HEK293 (cell line): ENCODE measurements at regions not wholly inside any gene's neighbourhood (a gene's known extent, or its start where the extent isn't known, plus 50 kb on each side); places are given as distances from the start of the nearest gene placed in this dataset.

Experiments used
- CTCF ChIA-PET: fragments of 350-600 bp; formaldehyde crosslinking; extraction: SDS; loops from one replicate; lab custom pipeline; 2021; ENCODE audit warnings: antibody characterized with exemption; lab: Yijun Ruan, JAX
- POLR2A ChIA-PET: fragments of 300-600 bp; formaldehyde crosslinking; extraction: SDS; loops from one replicate; lab custom pipeline; 2020; ENCODE audit warnings: antibody characterized with exemption, inconsistent platforms; lab: Yijun Ruan, JAX
- H3K27ac ChIP-seq: fragments of 200-500 bp; sonication (Bioruptor generic); 2 replicates; pipeline ENCODE4 v1.5.1; 2014; ENCODE audit warnings: low read depth, low read length, control low read depth, inconsistent platforms; ENCODE audit errors: extremely low read depth
- H3K36me3 ChIP-seq, 2 experiments: fragments of 200-500 bp in 1 of 2; sonication (Bioruptor generic) in 1 of 2; 1 replicate in 1 of 2; 2 replicates in 1 of 2; pipeline ENCODE4 v1.5.1; 2014 to 2017; ENCODE audit warnings: inconsistent platforms in 2 of 2, low read length in 2 of 2; ENCODE audit not compliant: control insufficient read depth in 2 of 2, insufficient read depth in 1 of 2
- H3K4me1 ChIP-seq: fragments of 200-500 bp; sonication (Bioruptor generic); 2 replicates; pipeline ENCODE4 v1.5.1; 2014; ENCODE audit warnings: mild to moderate bottlenecking, low read length, inconsistent platforms; ENCODE audit not compliant: control insufficient read depth, insufficient read depth
- H3K4me3 ChIP-seq: 2 replicates; pipeline ENCODE4 v1.5.1; 2011; ENCODE audit warnings: low read depth, mild to moderate bottlenecking, control low read depth, low read length, moderate library complexity
- H3K9me3 ChIP-seq: fragments of 200-500 bp; sonication (Bioruptor generic); 2 replicates; pipeline ENCODE4 v1.5.1; 2014; ENCODE audit warnings: low read depth, low read length, inconsistent platforms; ENCODE audit not compliant: control insufficient read depth, insufficient read depth
- FEZF1 ChIP-seq: fragments of 450-650 bp; formaldehyde crosslinking; IDR thresholded peaks from 2 replicates; pipeline ENCODE4 v1.5.1; 2016; ENCODE audit warnings: missing biosample characterization, missing genetic modification characterization
- PRDM10 ChIP-seq: fragments of 450-650 bp; formaldehyde crosslinking; IDR thresholded peaks from 2 replicates; pipeline ENCODE4 v1.5.1; 2016; ENCODE audit warnings: missing biosample characterization, missing genetic modification characterization
- SETDB1 ChIP-seq: IDR thresholded peaks from one replicate; pipeline ENCODE4 v1.6.1; 2017; ENCODE audit warnings: mild to moderate bottlenecking, low read length, moderate library complexity, mixed read lengths; ENCODE audit not compliant: insufficient read length
- YY2 ChIP-seq: fragments of 450-650 bp; formaldehyde crosslinking; IDR thresholded peaks from 2 replicates; pipeline ENCODE4 v1.5.1; 2016; ENCODE audit warnings: missing biosample characterization, missing genetic modification characterization
- ZNF133 ChIP-seq: fragments of 450-650 bp; formaldehyde crosslinking; IDR thresholded peaks from 2 replicates; pipeline ENCODE4 v1.5.1; 2016; ENCODE audit warnings: missing biosample characterization, missing genetic modification characterization
- ZNF184 ChIP-seq: fragments of 450-650 bp; IDR thresholded peaks from 2 replicates; pipeline ENCODE4 v1.5.1; 2018; ENCODE audit warnings: missing biosample characterization, mild to moderate bottlenecking, missing genetic modification characterization
- ZNF2 ChIP-seq: fragments of 450-650 bp; formaldehyde crosslinking; IDR thresholded peaks from 2 replicates; pipeline ENCODE4 v1.5.1; 2016; ENCODE audit warnings: missing biosample characterization, missing genetic modification characterization
- ZNF426 ChIP-seq: fragments of 450-650 bp; formaldehyde crosslinking; IDR thresholded peaks from 2 replicates; pipeline ENCODE4 v1.5.1; 2017; ENCODE audit warnings: missing biosample characterization, missing genetic modification characterization, mild to moderate bottlenecking, inconsistent platforms, moderate library complexity
- ZNF658 ChIP-seq: fragments of 450-650 bp; formaldehyde crosslinking; IDR thresholded peaks from 2 replicates; pipeline ENCODE4; 2016; ENCODE audit warnings: missing biosample characterization, missing genetic modification characterization
- ZNF660 ChIP-seq: fragments of 450-650 bp; IDR thresholded peaks from 2 replicates; pipeline ENCODE4 v1.5.1; 2018; ENCODE audit warnings: missing biosample characterization, mild to moderate bottlenecking, missing genetic modification characterization
- ZNF692 ChIP-seq: fragments of 450-650 bp; formaldehyde crosslinking; IDR thresholded peaks from 2 replicates; pipeline ENCODE4 v1.5.1; 2016; ENCODE audit warnings: missing biosample characterization, missing genetic modification characterization
- ZNF768 ChIP-seq: fragments of 450-650 bp; formaldehyde crosslinking; IDR thresholded peaks from 2 replicates; pipeline ENCODE4 v1.5.1; 2018; ENCODE audit warnings: missing biosample characterization, mild to moderate bottlenecking, missing genetic modification characterization
- ZNF777 ChIP-seq: fragments of 450-650 bp; formaldehyde crosslinking; IDR thresholded peaks from 2 replicates; pipeline ENCODE4 v1.5.1; 2017; ENCODE audit warnings: missing biosample characterization, missing genetic modification characterization, borderline replicate concordance
- ZNF791 ChIP-seq: fragments of 450-650 bp; formaldehyde crosslinking; IDR thresholded peaks from 2 replicates; pipeline ENCODE4 v1.5.1; 2016; ENCODE audit warnings: missing biosample characterization, missing genetic modification characterization
- ZNF843 ChIP-seq: fragments of 450-650 bp; formaldehyde crosslinking; IDR thresholded peaks from 2 replicates; pipeline ENCODE4 v1.5.1; 2016; ENCODE audit warnings: missing biosample characterization, missing genetic modification characterization
- TF ChIP-seq, protein P1 (sequence below): fragments of 450-650 bp; formaldehyde crosslinking; IDR thresholded peaks from 2 replicates; pipeline ENCODE4 v1.5.1; 2017; ENCODE audit warnings: missing biosample characterization, missing genetic modification characterization
- TF ChIP-seq, protein P2 (sequence below): fragments of 450-650 bp; formaldehyde crosslinking; IDR thresholded peaks from 2 replicates; pipeline ENCODE4 v1.5.1; 2017; ENCODE audit warnings: missing biosample characterization, missing genetic modification characterization

DNA sequence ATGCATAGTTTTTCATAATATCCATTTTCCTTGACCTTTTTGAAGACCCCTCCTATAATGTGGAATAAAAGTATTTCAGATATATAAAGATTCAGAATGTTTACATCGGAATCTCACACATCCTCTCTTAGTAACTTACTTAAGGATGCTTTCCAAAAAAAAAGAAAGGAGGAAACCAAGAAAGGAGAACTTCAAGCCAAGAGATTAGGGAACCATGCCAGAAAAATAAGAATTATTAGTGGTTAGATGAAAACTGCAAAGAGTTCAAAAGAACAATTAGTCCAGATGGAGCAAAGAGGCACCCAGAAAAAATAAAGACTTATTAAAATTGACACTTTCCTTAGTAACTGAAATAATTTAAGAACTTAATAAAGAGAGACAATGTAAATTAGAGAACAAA is 179.2 kb downstream of the DUSP6 start:
- Histone ChIP-seq H3K9me3 (no peaks in the 10 kb centered on the region), H3K4me3 (no peak overlapping the region), H3K27ac (no peak overlapping the region), H3K4me1 (no peaks in the 10 kb centered on the region), H3K36me3 (no peaks in the 10 kb centered on the region)
- ChIA-PET CTCF (no interaction called here), POLR2A (no interaction called here)
- no peak for TF ChIP-seq ZNF843
- no peak for TF ChIP-seq FEZF1

DNA sequence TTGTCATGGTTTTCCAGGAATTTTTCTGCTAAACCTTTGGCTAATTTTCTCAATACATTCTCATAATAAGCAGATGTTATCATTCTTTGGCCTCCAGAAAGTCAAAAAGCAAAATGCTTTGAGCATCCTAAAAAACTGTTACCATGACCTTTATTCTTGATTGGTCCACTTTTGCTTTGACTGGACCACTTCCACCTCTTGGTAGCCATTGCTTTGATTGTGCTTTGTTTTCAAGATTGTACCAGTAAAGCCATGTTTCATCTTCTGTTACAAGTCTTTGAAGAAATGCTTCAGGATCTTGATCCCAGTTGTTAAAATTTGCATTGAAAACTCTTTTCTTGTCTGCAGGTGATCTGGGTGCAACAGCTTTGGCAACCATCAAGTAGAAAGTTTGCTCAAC is 180.1 kb downstream of the DUSP6 start:
- CTCF ChIA-PET: no interaction called here
- Histone ChIP-seq H3K27ac (no peak overlapping the region), H3K9me3 (no peaks in the 10 kb centered on the region), H3K4me3 (no peak overlapping the region), H3K4me1 (no peaks in the 10 kb centered on the region), H3K36me3 (no peaks in the 10 kb centered on the region)
- POLR2A ChIA-PET: no interaction called here
- TF ChIP-seq ZNF660 (tag by site-specific recombination) (no peak), ZNF2 (tag by site-specific recombination) (no peak), ZNF133 (peak; percentile 50; the same call in 1 of the 2 replicates), SETDB1 (peak; percentile 65), ZNF768 (tag by site-specific recombination) (no peak), ZNF777 (tag by site-specific recombination) (no peak), PRDM10 (tag by site-specific recombination) (no peak), ZNF791 (tag by site-specific recombination) (no peak), ZNF658 (tag by site-specific recombination) (no peak), YY2 (no peak), ZNF692 (tag by site-specific recombination) (no peak), ZNF426 (tag by site-specific recombination) (no peak), ZNF184 (tag by site-specific recombination) (no peak)
- TF ChIP-seq, protein P1, sequence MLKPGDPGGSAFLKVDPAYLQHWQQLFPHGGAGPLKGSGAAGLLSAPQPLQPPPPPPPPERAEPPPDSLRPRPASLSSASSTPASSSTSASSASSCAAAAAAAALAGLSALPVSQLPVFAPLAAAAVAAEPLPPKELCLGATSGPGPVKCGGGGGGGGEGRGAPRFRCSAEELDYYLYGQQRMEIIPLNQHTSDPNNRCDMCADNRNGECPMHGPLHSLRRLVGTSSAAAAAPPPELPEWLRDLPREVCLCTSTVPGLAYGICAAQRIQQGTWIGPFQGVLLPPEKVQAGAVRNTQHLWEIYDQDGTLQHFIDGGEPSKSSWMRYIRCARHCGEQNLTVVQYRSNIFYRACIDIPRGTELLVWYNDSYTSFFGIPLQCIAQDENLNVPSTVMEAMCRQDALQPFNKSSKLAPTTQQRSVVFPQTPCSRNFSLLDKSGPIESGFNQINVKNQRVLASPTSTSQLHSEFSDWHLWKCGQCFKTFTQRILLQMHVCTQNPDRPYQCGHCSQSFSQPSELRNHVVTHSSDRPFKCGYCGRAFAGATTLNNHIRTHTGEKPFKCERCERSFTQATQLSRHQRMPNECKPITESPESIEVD (tag by site-specific recombination): no peak
- TF ChIP-seq, protein P2, sequence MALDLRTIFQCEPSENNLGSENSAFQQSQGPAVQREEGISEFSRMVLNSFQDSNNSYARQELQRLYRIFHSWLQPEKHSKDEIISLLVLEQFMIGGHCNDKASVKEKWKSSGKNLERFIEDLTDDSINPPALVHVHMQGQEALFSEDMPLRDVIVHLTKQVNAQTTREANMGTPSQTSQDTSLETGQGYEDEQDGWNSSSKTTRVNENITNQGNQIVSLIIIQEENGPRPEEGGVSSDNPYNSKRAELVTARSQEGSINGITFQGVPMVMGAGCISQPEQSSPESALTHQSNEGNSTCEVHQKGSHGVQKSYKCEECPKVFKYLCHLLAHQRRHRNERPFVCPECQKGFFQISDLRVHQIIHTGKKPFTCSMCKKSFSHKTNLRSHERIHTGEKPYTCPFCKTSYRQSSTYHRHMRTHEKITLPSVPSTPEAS (tag by site-specific recombination): no peak
